Stomach (tissue), 4 donors: ENCODE measurements at regions not wholly inside any gene's neighbourhood (a gene's known extent, or its start where the extent isn't known, plus 50 kb on each side); places are given as distances from the start of the nearest gene placed in this dataset.

Source experiments
- CTCF ChIP-seq, 7 experiments: fragments of 450-650 bp in 4 of 7; fragments of 200-600 bp in 3 of 7; sonication (generic) in 3 of 7; IDR thresholded peaks; one replicate each; pipeline ENCODE4 v1.5.1; 2016 to 2019; ENCODE audit warnings: antibody characterized with exemption in 7 of 7, control low read depth in 2 of 7, mild to moderate bottlenecking in 1 of 7
- EP300 ChIP-seq: sonication (generic); formaldehyde crosslinking; IDR thresholded peaks from one replicate; pipeline ENCODE4 v1.6.1; 2017; ENCODE audit warnings: antibody characterized with exemption
- POLR2A ChIP-seq, 4 donors: fragments of 450-650 bp; IDR thresholded peaks; one replicate each; pipeline ENCODE4 v1.6.1; 2016; ENCODE audit warnings: antibody characterized with exemption in 4 of 4, control low read depth in 2 of 4, mild to moderate bottlenecking in 1 of 4, moderate library complexity in 1 of 4
- POLR2AphosphoS5 ChIP-seq, 3 donors: sonication (generic); formaldehyde crosslinking; IDR thresholded peaks; one replicate each; pipeline ENCODE4 v1.6.1; 2016; ENCODE audit warnings: antibody characterized with exemption in 3 of 3

- TF ChIP-seq POLR2AphosphoS5 (IDR thresholded peaks at IDR 0.05) (no peak), CTCF (IDR thresholded peaks at IDR 0.05) (no peak), POLR2A (IDR thresholded peaks at IDR 0.05) (no peak), EP300 (no peak)
Measured at GRCh38 chr11:69369945-69370344, 76.0 kb downstream of the MYEOV start.
